ENCODE measurements at regions not wholly inside any gene's neighbourhood (a gene's known extent, or its start where the extent isn't known, plus 50 kb on each side); places are given as distances from the start of the nearest gene placed in this dataset.

DNA sequence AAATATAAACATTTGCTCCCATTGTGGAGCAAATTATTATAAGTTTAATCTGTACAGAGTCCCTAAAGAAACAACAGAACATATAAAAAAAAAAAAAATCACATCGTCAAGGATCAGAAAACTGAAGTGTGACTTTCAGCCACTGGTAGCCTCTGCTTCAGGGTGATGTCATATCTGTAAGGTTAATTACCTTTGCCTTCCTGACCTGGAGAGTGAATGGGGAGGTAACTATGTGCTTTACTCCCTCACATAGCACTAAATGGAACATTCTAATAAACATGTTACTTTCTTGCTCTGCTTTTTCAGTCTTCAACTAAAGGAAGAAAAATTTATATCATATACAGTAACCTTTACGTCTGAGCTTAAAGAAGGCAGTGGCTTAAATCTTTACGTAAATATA lies 70.3 kb upstream of the TRPM3 start:
- no peaks in the 10 kb centered on the region for H3K27me3 ChIP-seq

DNA sequence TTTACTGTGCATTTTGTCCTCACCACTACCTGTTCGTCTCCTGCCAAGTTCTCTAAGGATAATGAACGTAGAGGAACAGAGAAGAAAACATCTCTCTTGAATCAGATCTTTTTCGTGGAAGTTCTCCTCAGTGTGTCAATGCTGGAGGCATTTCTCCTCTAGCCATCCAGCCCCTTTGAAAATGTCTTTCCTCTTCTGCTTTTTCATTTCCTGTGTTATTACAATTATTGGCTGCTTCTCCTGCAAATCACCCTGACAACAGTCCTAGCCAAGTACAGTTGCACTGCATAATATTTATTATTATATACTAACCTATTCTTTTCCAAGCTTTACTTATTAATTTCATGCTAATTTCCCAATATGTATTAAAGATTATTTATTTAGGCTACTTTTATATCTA lies 61.8 kb upstream of the TRPM3 start:
- no peak for TF ChIP-seq EZH2 (IDR thresholded peaks at IDR 0.05; ENCODE audit: borderline replicate concordance)
- TF ChIP-seq, protein P1, sequence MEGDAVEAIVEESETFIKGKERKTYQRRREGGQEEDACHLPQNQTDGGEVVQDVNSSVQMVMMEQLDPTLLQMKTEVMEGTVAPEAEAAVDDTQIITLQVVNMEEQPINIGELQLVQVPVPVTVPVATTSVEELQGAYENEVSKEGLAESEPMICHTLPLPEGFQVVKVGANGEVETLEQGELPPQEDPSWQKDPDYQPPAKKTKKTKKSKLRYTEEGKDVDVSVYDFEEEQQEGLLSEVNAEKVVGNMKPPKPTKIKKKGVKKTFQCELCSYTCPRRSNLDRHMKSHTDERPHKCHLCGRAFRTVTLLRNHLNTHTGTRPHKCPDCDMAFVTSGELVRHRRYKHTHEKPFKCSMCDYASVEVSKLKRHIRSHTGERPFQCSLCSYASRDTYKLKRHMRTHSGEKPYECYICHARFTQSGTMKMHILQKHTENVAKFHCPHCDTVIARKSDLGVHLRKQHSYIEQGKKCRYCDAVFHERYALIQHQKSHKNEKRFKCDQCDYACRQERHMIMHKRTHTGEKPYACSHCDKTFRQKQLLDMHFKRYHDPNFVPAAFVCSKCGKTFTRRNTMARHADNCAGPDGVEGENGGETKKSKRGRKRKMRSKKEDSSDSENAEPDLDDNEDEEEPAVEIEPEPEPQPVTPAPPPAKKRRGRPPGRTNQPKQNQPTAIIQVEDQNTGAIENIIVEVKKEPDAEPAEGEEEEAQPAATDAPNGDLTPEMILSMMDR (IDR thresholded peaks at IDR 0.05; ENCODE audit: poor library complexity) = no peak
- TF ChIP-seq EZH2phosphoT487 (IDR thresholded peaks at IDR 0.05; ENCODE audit: low read depth, severe bottlenecking, unreplicated experiment) = no peak
- no peaks in the 10 kb centered on the region for H3K9me3 ChIP-seq (ENCODE audit: low read depth)
- no peaks in the 10 kb centered on the region for H3K27me3 ChIP-seq
- H2AFZ ChIP-seq = no peak overlapping the region
- H4K20me1 ChIP-seq (ENCODE audit: insufficient read depth, poor library complexity, severe bottlenecking) = no peaks in the 10 kb centered on the region
- H3K9me2 ChIP-seq (replicated peaks; ENCODE audit: insufficient read depth) = no peaks in the 10 kb centered on the region
- H3K79me2 ChIP-seq = no peaks in the 10 kb centered on the region
- no peak overlapping the region for H3K4me3 ChIP-seq
- no peak overlapping the region for H3K4me2 ChIP-seq
- WGBS (ENCODE audit: low lambda C conversion rate, missing lambda C conversion rate) = 78% methylated on average over 3 of the region's 3 CpGs
- no peak for DNase-seq (ENCODE audit: low spot score)
- no peaks in the 10 kb centered on the region for H3K4me1 ChIP-seq (ENCODE audit: insufficient read depth)
- H3K27ac ChIP-seq = no peak overlapping the region
- H3K36me3 ChIP-seq (replicated peaks; ENCODE audit: insufficient read depth, low read depth) = no peaks in the 10 kb centered on the region

More for the DNA sequence above, 70.3 kb upstream of the TRPM3 start:
- TF ChIP-seq EZH2phosphoT487 (IDR thresholded peaks at IDR 0.05; ENCODE audit: low read depth, severe bottlenecking, unreplicated experiment) = no peak
- no peak for TF ChIP-seq EZH2 (IDR thresholded peaks at IDR 0.05; ENCODE audit: borderline replicate concordance)
- TF ChIP-seq, protein P1 (IDR thresholded peaks at IDR 0.05; ENCODE audit: poor library complexity) = no peak
- no peak overlapping the region for H3K27ac ChIP-seq
- no peak overlapping the region for H3K4me3 ChIP-seq
- no peak overlapping the region for H2AFZ ChIP-seq
- H3K9me3 ChIP-seq (ENCODE audit: low read depth) = no peaks in the 10 kb centered on the region
- WGBS (ENCODE audit: low lambda C conversion rate, missing lambda C conversion rate) = 78% methylated on average over 3 of the region's 3 CpGs
- H4K20me1 ChIP-seq (ENCODE audit: insufficient read depth, poor library complexity, severe bottlenecking) = no peaks in the 10 kb centered on the region
- no peaks in the 10 kb centered on the region for H3K79me2 ChIP-seq
- DNase-seq (ENCODE audit: low spot score) = no peak
- no peaks in the 10 kb centered on the region for H3K36me3 ChIP-seq (replicated peaks; ENCODE audit: insufficient read depth, low read depth)
- H3K4me1 ChIP-seq (ENCODE audit: insufficient read depth) = no peaks in the 10 kb centered on the region
- no peak overlapping the region for H3K4me2 ChIP-seq
- H3K9me2 ChIP-seq (replicated peaks; ENCODE audit: insufficient read depth) = no peaks in the 10 kb centered on the region

DNA sequence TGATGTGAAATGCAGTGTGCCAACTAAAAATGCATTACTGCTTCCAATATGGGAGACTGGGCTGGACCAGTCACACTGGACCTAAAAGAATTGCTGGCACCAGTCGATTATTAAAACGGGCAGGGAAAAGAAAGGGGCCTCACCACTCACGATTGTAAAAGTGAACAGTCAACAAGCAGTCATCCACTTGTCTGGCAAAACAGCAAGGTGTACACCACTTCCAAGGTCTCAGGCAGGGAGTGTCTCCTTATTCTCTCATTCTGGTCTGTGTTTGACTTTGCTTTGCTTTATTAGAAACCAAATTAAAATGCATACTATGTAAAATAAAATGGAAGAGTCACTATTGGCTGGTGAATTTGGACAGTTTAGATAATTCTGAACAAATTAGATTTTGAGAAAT lies 57.8 kb upstream of the TRPM3 start:
- H3K9me2 ChIP-seq (replicated peaks; ENCODE audit: insufficient read depth) = no peaks in the 10 kb centered on the region
- 85% methylated on average over 3 of the region's 3 CpGs for WGBS (ENCODE audit: low lambda C conversion rate, missing lambda C conversion rate)
- H4K20me1 ChIP-seq (ENCODE audit: insufficient read depth, poor library complexity, severe bottlenecking) = no peaks in the 10 kb centered on the region
- TF ChIP-seq EZH2 (IDR thresholded peaks at IDR 0.05; ENCODE audit: borderline replicate concordance) = no peak
- TF ChIP-seq EZH2phosphoT487 (IDR thresholded peaks at IDR 0.05; ENCODE audit: low read depth, severe bottlenecking, unreplicated experiment) = no peak
- TF ChIP-seq, protein P1 (IDR thresholded peaks at IDR 0.05; ENCODE audit: poor library complexity) = no peak
- H3K79me2 ChIP-seq = no peaks in the 10 kb centered on the region
- H3K36me3 ChIP-seq (replicated peaks; ENCODE audit: insufficient read depth, low read depth) = no peaks in the 10 kb centered on the region
- no peaks in the 10 kb centered on the region for H3K4me1 ChIP-seq (ENCODE audit: insufficient read depth)
- peak; percentile 5 for DNase-seq (ENCODE audit: low spot score)
- no peaks in the 10 kb centered on the region for H3K9me3 ChIP-seq (ENCODE audit: low read depth)
- no peak overlapping the region for H3K27ac ChIP-seq
- no peaks in the 10 kb centered on the region for H3K27me3 ChIP-seq
- no peak overlapping the region for H3K4me2 ChIP-seq
- H2AFZ ChIP-seq = no peak overlapping the region
- no peak overlapping the region for H3K4me3 ChIP-seq

DNA sequence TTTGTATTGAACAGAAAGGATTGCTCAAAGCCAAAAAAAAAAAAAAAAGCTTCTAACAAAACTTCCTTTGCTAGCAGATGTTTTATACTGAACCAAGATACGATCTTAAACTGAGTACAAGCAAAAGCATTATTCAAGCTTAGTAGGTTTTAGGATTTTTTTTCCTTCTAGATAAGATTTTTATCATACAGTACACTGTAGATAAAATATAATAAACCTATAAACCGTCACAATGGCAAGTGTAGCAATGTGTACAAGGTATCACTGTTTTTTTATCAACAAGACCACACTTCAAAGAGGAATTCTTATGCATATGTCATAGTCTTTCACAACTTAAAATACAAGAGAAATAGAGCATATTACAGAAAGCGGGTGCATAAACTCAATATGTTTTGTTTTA lies 56.5 kb upstream of the TRPM3 start:
- Histone ChIP-seq H3K27me3 (no peaks in the 10 kb centered on the region), H2AFZ (no peak overlapping the region), H3K4me3 (no peak overlapping the region), H3K36me3 (replicated peaks; ENCODE audit: insufficient read depth, low read depth) (no peaks in the 10 kb centered on the region), H3K4me1 (ENCODE audit: insufficient read depth) (no peaks in the 10 kb centered on the region), H3K9me2 (replicated peaks; ENCODE audit: insufficient read depth) (no peaks in the 10 kb centered on the region), H4K20me1 (ENCODE audit: insufficient read depth, poor library complexity, severe bottlenecking) (no peaks in the 10 kb centered on the region), H3K4me2 (no peak overlapping the region), H3K79me2 (no peaks in the 10 kb centered on the region), H3K27ac (no peak overlapping the region), H3K9me3 (ENCODE audit: low read depth) (no peaks in the 10 kb centered on the region)
- no peak for DNase-seq (ENCODE audit: low spot score)
- WGBS (ENCODE audit: low lambda C conversion rate, missing lambda C conversion rate) = 70% methylated on average over 3 of the region's 3 CpGs
- TF ChIP-seq EZH2phosphoT487 (IDR thresholded peaks at IDR 0.05; ENCODE audit: low read depth, severe bottlenecking, unreplicated experiment) (no peak), EZH2 (IDR thresholded peaks at IDR 0.05; ENCODE audit: borderline replicate concordance) (no peak)
- TF ChIP-seq, protein P1 (IDR thresholded peaks at IDR 0.05; ENCODE audit: poor library complexity) = no peak

All from hepatocyte (in vitro differentiated cells).